ENCODE measurements at regions not wholly inside any gene's neighbourhood (a gene's known extent, or its start where the extent isn't known, plus 50 kb on each side); places are given as distances from the start of the nearest gene placed in this dataset.

GRCh38 chr21:15255763-15256162 lies 191.0 kb upstream of the NRIP1 start:
- ChIA-PET POLR2A (no interaction called here), CTCF (no interaction called here)
- Mint-ChIP-seq H3K36me3 (no peaks in the 10 kb centered on the region), H3K9me3 (no peaks in the 10 kb centered on the region), H3K4me1 (ENCODE audit: low read depth) (no peaks in the 10 kb centered on the region), H3K4me3 (no peak overlapping the region), H3K27ac (no peak overlapping the region), H3K27me3 (no peaks in the 10 kb centered on the region)
- DNase-seq, result no peak
- intact Hi-C loops (cut with micrococcal nuclease), result no loop called here

GRCh38 chr21:15256996-15257395 lies 192.2 kb upstream of the NRIP1 start:
- no peak for DNase-seq
- Mint-ChIP-seq H3K9me3 (no peaks in the 10 kb centered on the region), H3K27ac (no peak overlapping the region), H3K4me1 (ENCODE audit: low read depth) (no peaks in the 10 kb centered on the region), H3K36me3 (no peaks in the 10 kb centered on the region), H3K4me3 (no peak overlapping the region), H3K27me3 (no peaks in the 10 kb centered on the region)
- CTCF ChIA-PET, result no interaction called here
- intact Hi-C loops (cut with micrococcal nuclease), result no loop called here
- POLR2A ChIA-PET, result no interaction called here

DNA sequence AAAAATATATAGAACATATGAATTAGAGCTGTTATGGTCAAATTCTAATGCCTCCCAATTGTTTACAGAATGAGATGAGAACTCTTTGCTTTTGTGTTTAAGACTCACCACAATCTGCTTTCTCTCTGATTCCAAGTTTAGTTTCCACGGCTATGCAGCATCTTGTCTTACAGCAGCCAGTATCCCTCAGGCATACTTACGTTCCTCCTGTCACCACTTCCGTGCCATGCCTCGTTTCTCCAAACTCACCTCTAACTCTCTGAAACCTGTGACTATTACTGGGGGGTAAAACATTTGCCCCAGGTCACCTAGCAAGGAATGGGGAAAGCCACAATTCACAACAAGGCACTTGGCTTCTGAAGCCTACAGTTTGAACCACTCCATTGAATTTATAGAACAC lies 192.8 kb upstream of the NRIP1 start:
- Mint-ChIP-seq H3K27me3 (no peaks in the 10 kb centered on the region), H3K9me3 (no peaks in the 10 kb centered on the region), H3K36me3 (no peaks in the 10 kb centered on the region), H3K4me1 (ENCODE audit: low read depth) (no peaks in the 10 kb centered on the region), H3K4me3 (no peak overlapping the region), H3K27ac (no peak overlapping the region)
- CTCF ChIA-PET, result no interaction called here
- DNase-seq, result no peak
- intact Hi-C loops (cut with micrococcal nuclease), result no loop called here
- POLR2A ChIA-PET, result no interaction called here

GRCh38 chr21:15259824-15260223 lies 195.0 kb upstream of the NRIP1 start:
- no peak for DNase-seq
- H3K9me3 Mint-ChIP-seq, result no peaks in the 10 kb centered on the region
- no peak overlapping the region for H3K4me3 Mint-ChIP-seq
- CTCF ChIA-PET, result no interaction called here
- H3K27ac Mint-ChIP-seq, result no peak overlapping the region
- H3K27me3 Mint-ChIP-seq, result peaks cover 4% of the 10 kb centered on the region
- H3K36me3 Mint-ChIP-seq, result no peaks in the 10 kb centered on the region
- intact Hi-C loops (cut with micrococcal nuclease), result no loop called here
- POLR2A ChIA-PET, result no interaction called here
- no peaks in the 10 kb centered on the region for H3K4me1 Mint-ChIP-seq (ENCODE audit: low read depth)

DNA sequence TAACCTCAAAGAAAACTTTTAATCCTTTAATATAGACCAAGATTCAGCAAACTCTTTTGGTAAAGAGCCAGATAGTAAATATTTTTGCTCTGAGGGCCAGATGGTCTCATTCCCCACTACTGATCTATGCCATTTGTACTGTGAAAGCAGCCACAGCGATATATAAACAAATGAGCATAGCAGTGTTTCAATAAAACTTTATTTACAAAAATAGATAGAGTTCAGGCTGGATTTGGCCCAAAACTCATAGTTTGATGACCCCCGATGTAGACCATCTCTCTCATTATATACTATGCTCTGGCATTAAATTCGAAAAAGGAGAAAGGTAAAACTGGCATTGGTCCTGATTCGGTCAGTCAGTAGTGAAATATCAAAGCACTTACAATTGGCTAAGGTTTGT lies 195.8 kb upstream of the NRIP1 start:
- Mint-ChIP-seq H3K9me3 (no peaks in the 10 kb centered on the region), H3K27ac (no peak overlapping the region), H3K4me1 (ENCODE audit: low read depth) (no peaks in the 10 kb centered on the region), H3K27me3 (peaks cover 4% of the 10 kb centered on the region), H3K36me3 (no peaks in the 10 kb centered on the region), H3K4me3 (no peak overlapping the region)
- CTCF ChIA-PET, result no interaction called here
- DNase-seq, result no peak
- intact Hi-C loops (cut with micrococcal nuclease), result no loop called here
- POLR2A ChIA-PET, result no interaction called here

DNA sequence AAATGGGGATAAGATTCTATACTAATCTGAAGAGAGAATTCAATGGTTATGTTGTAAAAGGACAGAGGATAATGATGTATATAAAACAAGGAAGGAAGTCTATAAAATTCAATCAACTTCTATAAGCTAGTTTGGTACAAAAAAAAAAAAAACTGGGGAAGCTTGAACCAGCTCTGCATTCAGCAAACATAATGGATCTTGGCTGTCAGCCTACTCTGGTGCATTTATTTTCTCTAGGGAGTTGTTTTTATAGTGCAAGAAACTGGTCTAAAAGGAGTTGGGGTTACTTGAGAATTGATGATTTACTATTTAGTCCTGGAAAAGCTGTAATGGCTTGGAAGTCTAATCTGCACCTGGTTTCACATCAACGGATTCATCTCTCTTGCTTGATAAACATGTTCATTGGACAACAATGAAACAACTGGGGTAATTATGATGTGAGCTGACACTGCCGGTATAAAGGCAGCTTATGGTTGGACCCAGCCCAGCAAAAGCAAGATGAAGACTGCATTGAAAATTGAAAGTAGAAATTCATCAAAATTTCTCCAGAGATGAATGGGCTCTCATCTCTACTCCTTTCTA lies 199.4 kb upstream of the NRIP1 start:
- peaks cover 6% of the 10 kb centered on the region for H3K27me3 Mint-ChIP-seq
- no peaks in the 10 kb centered on the region for H3K9me3 Mint-ChIP-seq
- no peak for DNase-seq
- no peak overlapping the region for H3K27ac Mint-ChIP-seq
- CTCF ChIA-PET, result no interaction called here
- H3K4me3 Mint-ChIP-seq, result no peak overlapping the region
- H3K4me1 Mint-ChIP-seq (ENCODE audit: low read depth), result no peaks in the 10 kb centered on the region
- no peaks in the 10 kb centered on the region for H3K36me3 Mint-ChIP-seq
- intact Hi-C loops (cut with micrococcal nuclease), result no loop called here
- POLR2A ChIA-PET, result no interaction called here

DNA sequence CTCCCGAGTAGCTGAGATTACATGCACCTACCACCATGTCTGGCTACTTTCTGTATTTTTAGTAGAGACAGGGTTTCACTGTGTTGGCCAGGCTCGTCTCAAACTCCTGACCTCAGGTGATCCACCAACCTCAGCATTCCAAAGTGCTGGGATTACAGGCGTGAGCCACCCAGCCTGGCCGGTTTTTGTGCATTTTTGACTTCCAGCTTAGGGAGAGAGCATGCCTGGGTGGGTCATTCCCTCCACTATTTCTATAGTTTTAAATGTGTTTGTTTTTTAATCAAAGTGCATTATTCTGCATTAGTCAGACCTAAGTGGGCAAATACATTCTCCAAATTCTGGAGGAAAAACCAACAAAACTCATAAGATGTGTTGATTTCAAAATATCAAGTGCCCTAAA lies 207.4 kb upstream of the NRIP1 start:
- CTCF ChIA-PET, result no interaction called here
- no peaks in the 10 kb centered on the region for H3K9me3 Mint-ChIP-seq
- H3K27me3 Mint-ChIP-seq, result no peaks in the 10 kb centered on the region
- no peak overlapping the region for H3K27ac Mint-ChIP-seq
- intact Hi-C loops (cut with micrococcal nuclease), result loop anchor here (10.0 kb wide), 1 partner anchor 83 kb away; no protein-coding TSS in a partner anchor
- no peak overlapping the region for H3K4me3 Mint-ChIP-seq
- POLR2A ChIA-PET, result no interaction called here
- H3K36me3 Mint-ChIP-seq, result no peaks in the 10 kb centered on the region
- DNase-seq, result no peak
- no peaks in the 10 kb centered on the region for H3K4me1 Mint-ChIP-seq (ENCODE audit: low read depth)

DNA sequence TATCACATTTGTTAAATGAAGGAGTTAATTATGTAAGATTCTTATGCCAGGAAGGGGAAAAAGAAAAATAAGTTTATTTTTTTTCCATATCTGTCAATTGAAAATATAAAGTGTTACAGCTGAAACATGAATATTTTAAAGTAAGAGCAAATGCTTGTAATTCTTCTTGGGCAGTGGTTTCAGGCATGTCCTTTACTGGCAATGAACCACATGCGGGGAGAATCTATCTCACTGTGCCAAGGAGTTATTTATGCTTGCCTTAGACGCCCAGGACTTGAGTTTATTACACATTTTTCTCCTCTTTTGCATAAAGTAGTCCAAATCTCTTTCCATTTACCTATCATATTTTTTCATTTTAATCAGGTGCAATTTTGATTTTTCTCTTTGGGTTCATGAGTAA lies 207.8 kb upstream of the NRIP1 start:
- DNase-seq, result no peak
- Mint-ChIP-seq H3K27me3 (no peaks in the 10 kb centered on the region), H3K27ac (no peak overlapping the region), H3K4me3 (no peak overlapping the region), H3K36me3 (no peaks in the 10 kb centered on the region), H3K4me1 (ENCODE audit: low read depth) (no peaks in the 10 kb centered on the region), H3K9me3 (no peaks in the 10 kb centered on the region)
- ChIA-PET CTCF (no interaction called here), POLR2A (no interaction called here)
- intact Hi-C loops (cut with micrococcal nuclease), result loop anchor here (10.0 kb wide), 1 partner anchor 82 kb away; no protein-coding TSS in a partner anchor

GRCh38 chr21:15273244-15273643 lies 208.4 kb upstream of the NRIP1 start:
- intact Hi-C loops (cut with micrococcal nuclease), result loop anchor here (10.0 kb wide), 1 partner anchor 82 kb away; no protein-coding TSS in a partner anchor
- Mint-ChIP-seq H3K36me3 (no peaks in the 10 kb centered on the region), H3K9me3 (no peaks in the 10 kb centered on the region), H3K27ac (no peak overlapping the region), H3K4me1 (ENCODE audit: low read depth) (no peaks in the 10 kb centered on the region), H3K27me3 (no peaks in the 10 kb centered on the region), H3K4me3 (no peak overlapping the region)
- no peak for DNase-seq
- POLR2A ChIA-PET, result no interaction called here
- CTCF ChIA-PET, result no interaction called here

GRCh38 chr21:15274701-15275485 lies 210.1 kb upstream of the NRIP1 start:
- POLR2A ChIA-PET, result no interaction called here
- CTCF ChIA-PET, result no interaction called here
- H3K27me3 Mint-ChIP-seq, result no peaks in the 10 kb centered on the region
- intact Hi-C loops (cut with micrococcal nuclease), result loop anchor here (10.0 kb wide), 1 partner anchor 80 kb away; no protein-coding TSS in a partner anchor
- no peaks in the 10 kb centered on the region for H3K9me3 Mint-ChIP-seq
- H3K36me3 Mint-ChIP-seq, result no peaks in the 10 kb centered on the region
- no peaks in the 10 kb centered on the region for H3K4me1 Mint-ChIP-seq (ENCODE audit: low read depth)
- DNase-seq, result no peak
- no peak overlapping the region for H3K4me3 Mint-ChIP-seq
- H3K27ac Mint-ChIP-seq, result no peak overlapping the region

GRCh38 chr21:15275615-15276235 lies 210.9 kb upstream of the NRIP1 start:
- intact Hi-C loops (cut with micrococcal nuclease), result loop anchor here (10.0 kb wide), 1 partner anchor 79 kb away; no protein-coding TSS in a partner anchor
- Mint-ChIP-seq H3K4me1 (ENCODE audit: low read depth) (no peaks in the 10 kb centered on the region), H3K36me3 (no peaks in the 10 kb centered on the region), H3K27ac (no peak overlapping the region), H3K27me3 (no peaks in the 10 kb centered on the region), H3K9me3 (no peaks in the 10 kb centered on the region), H3K4me3 (no peak overlapping the region)
- DNase-seq, result no peak
- ChIA-PET CTCF (no interaction called here), POLR2A (no interaction called here)

GRCh38 chr21:15276243-15276642 lies 211.4 kb upstream of the NRIP1 start:
- POLR2A ChIA-PET, result no interaction called here
- Mint-ChIP-seq H3K27me3 (no peaks in the 10 kb centered on the region), H3K4me3 (no peak overlapping the region), H3K27ac (no peak overlapping the region), H3K36me3 (no peaks in the 10 kb centered on the region), H3K9me3 (no peaks in the 10 kb centered on the region), H3K4me1 (ENCODE audit: low read depth) (no peaks in the 10 kb centered on the region)
- intact Hi-C loops (cut with micrococcal nuclease), result loop anchor here (10.0 kb wide), 1 partner anchor 79 kb away; no protein-coding TSS in a partner anchor
- CTCF ChIA-PET, result interaction anchor here (0.8 kb wide), 1 partner anchor 207 kb away, joined by 3 read pairs; no protein-coding TSS in a partner anchor
- DNase-seq, result no peak

- Mint-ChIP-seq H3K36me3 (no peaks in the 10 kb centered on the region), H3K4me3 (no peak overlapping the region), H3K27me3 (no peaks in the 10 kb centered on the region), H3K4me1 (ENCODE audit: low read depth) (no peaks in the 10 kb centered on the region), H3K9me3 (no peaks in the 10 kb centered on the region), H3K27ac (no peak overlapping the region)
- no peak for DNase-seq
- CTCF ChIA-PET, result no interaction called here
- POLR2A ChIA-PET, result no interaction called here
- intact Hi-C loops (cut with micrococcal nuclease), result loop anchor here (10.0 kb wide), 1 partner anchor 77 kb away; no protein-coding TSS in a partner anchor
Measured at GRCh38 chr21:15277466-15277865, 212.7 kb upstream of the NRIP1 start.

Data from activated CD4-positive, alpha-beta memory T cell treated with anti-CD3 and anti-CD28 coated beads for 36 hours (primary cell).